GM13976 (cell line): ENCODE measurements at regions not wholly inside any gene's neighbourhood (a gene's known extent, or its start where the extent isn't known, plus 50 kb on each side); places are given as distances from the start of the nearest gene placed in this dataset.

ENCODE experiments used
- DNase-seq: peaks from one replicate; pipeline ENCODE4 v3.0.0; 2012; ENCODE audit warnings: low spot score
- CTCF ChIP-seq: IDR thresholded peaks from 2 replicates; pipeline ENCODE4 v1.5.1; 2012; ENCODE audit warnings: borderline replicate concordance, mild to moderate bottlenecking; ENCODE audit not compliant: insufficient read depth; ENCODE audit errors: extremely low read depth, missing control alignments, control extremely low read depth
- in situ Hi-C: fragments of 300-500 bp; cut with MboI; formaldehyde crosslinking; loops from one replicate; pipeline ENCODE4 v1.12.0; 2022; ENCODE audit warnings: low sequenced_read_pairs, mixed read lengths, inconsistent platforms; ENCODE audit not compliant: unreplicated experiment

- TF ChIP-seq CTCF = no peak
- in situ Hi-C loops = no loop called here
- DNase-seq = no peak
Observed at GRCh38 chr9:89664896-89665329, 60.1 kb downstream of the GADD45G start.

- no peak for TF ChIP-seq CTCF
- in situ Hi-C loops = no loop called here
- no peak for DNase-seq
Observed at GRCh38 chr9:89666364-89666763, 61.6 kb downstream of the GADD45G start.

GRCh38 chr9:89666950-89667349, 62.1 kb downstream of the GADD45G start:
- in situ Hi-C loops = no loop called here
- DNase-seq = no peak
- no peak for TF ChIP-seq CTCF

- no peak for TF ChIP-seq CTCF
- in situ Hi-C loops = no loop called here
- DNase-seq = no peak
Observed at GRCh38 chr9:89667726-89668125, 62.9 kb downstream of the GADD45G start.

GRCh38 chr9:89668216-89668865, 63.5 kb downstream of the GADD45G start:
- no peak for DNase-seq
- in situ Hi-C loops = no loop called here

GRCh38 chr9:89668866-89669246, 64.0 kb downstream of the GADD45G start:
- in situ Hi-C loops = no loop called here
- no peak for DNase-seq

More at GRCh38 chr9:89668216-89668865, 63.5 kb downstream of the GADD45G start:
- no peak for TF ChIP-seq CTCF

More at GRCh38 chr9:89668866-89669246, 64.0 kb downstream of the GADD45G start:
- no peak for TF ChIP-seq CTCF
